DOHH2 (cell line): ENCODE measurements at regions not wholly inside any gene's neighbourhood (a gene's known extent, or its start where the extent isn't known, plus 50 kb on each side); places are given as distances from the start of the nearest gene placed in this dataset.

Experiments
- H3F3A ChIP-seq: fragments of 200-600 bp; sonication (generic), shearing (Covaris generic); 2 replicates; pipeline ENCODE4 v1.6.0; 2016; ENCODE audit warnings: antibody characterized with exemption, mild to moderate bottlenecking; ENCODE audit not compliant: control insufficient read depth, insufficient read depth
- H3K27ac ChIP-seq: fragments of 200-600 bp; sonication (generic); 2 replicates; pipeline ENCODE4 v1.5.1; 2014; ENCODE audit warnings: low read depth, mild to moderate bottlenecking, low read length, moderate library complexity
- H3K27me3 ChIP-seq: fragments of 200-600 bp; sonication (generic); 2 replicates; pipeline ENCODE4 v1.6.1; 2014; ENCODE audit warnings: mild to moderate bottlenecking, low read length, mixed read lengths; ENCODE audit not compliant: control insufficient read depth
- H3K36me3 ChIP-seq: fragments of 200-600 bp; sonication (generic); 2 replicates; pipeline ENCODE4 v1.6.1; 2014; ENCODE audit warnings: mild to moderate bottlenecking, low read length, moderate library complexity, mixed read lengths; ENCODE audit not compliant: control insufficient read depth
- H3K4me1 ChIP-seq: fragments of 200-600 bp; sonication (generic); 2 replicates; pipeline ENCODE4 v1.6.1; 2014; ENCODE audit warnings: mild to moderate bottlenecking, low read length, mixed read lengths; ENCODE audit not compliant: control insufficient read depth
- H3K4me2 ChIP-seq: fragments of 200-600 bp; sonication (generic); 2 replicates; pipeline ENCODE4 v1.6.0; 2014; ENCODE audit warnings: mild to moderate bottlenecking, low read length, moderate library complexity
- H3K4me3 ChIP-seq: fragments of 200-600 bp; sonication (generic); 2 replicates; pipeline ENCODE4 v1.5.1; 2014; ENCODE audit warnings: mild to moderate bottlenecking, low read length, mixed read lengths
- H3K79me2 ChIP-seq: fragments of 200-600 bp; sonication (generic); 2 replicates; pipeline ENCODE4 v1.6.1; 2014; ENCODE audit warnings: mild to moderate bottlenecking, low read length, mixed read lengths; ENCODE audit not compliant: control insufficient read depth
- H3K9me2 ChIP-seq: fragments of 200-600 bp; sonication (generic); replicated peaks from 2 replicates; pipeline ENCODE4 v1.6.1; 2014; ENCODE audit warnings: mild to moderate bottlenecking, low read length, mixed read lengths; ENCODE audit not compliant: control insufficient read depth
- H3K9me3 ChIP-seq: fragments of 200-600 bp; sonication (generic); 2 replicates; pipeline ENCODE4 v1.6.1; 2014; ENCODE audit warnings: antibody characterized with exemption, low read length, mixed read lengths; ENCODE audit not compliant: control insufficient read depth, insufficient read depth
- H4K20me1 ChIP-seq: fragments of 200-600 bp; sonication (generic); 2 replicates; pipeline ENCODE4 v1.6.0; 2014; ENCODE audit warnings: low read depth, mild to moderate bottlenecking, antibody characterized with exemption, low read length, moderate library complexity; ENCODE audit not compliant: control insufficient read depth, insufficient read depth
- EZH2phosphoT487 ChIP-seq: fragments of 200-600 bp; sonication (generic); IDR thresholded peaks from 2 replicates; pipeline ENCODE4 v1.6.1; 2017; ENCODE audit warnings: borderline replicate concordance, mild to moderate bottlenecking, antibody characterized with exemption, low read length, moderate library complexity, mixed read lengths
- TF ChIP-seq, protein P1 (sequence below): fragments of 200-600 bp; sonication (generic); IDR thresholded peaks from one replicate; pipeline ENCODE4 v1.5.1; 2014; ENCODE audit warnings: antibody characterized with exemption, mild to moderate bottlenecking, low read depth, low read length; ENCODE audit not compliant: poor library complexity, severe bottlenecking

DNA sequence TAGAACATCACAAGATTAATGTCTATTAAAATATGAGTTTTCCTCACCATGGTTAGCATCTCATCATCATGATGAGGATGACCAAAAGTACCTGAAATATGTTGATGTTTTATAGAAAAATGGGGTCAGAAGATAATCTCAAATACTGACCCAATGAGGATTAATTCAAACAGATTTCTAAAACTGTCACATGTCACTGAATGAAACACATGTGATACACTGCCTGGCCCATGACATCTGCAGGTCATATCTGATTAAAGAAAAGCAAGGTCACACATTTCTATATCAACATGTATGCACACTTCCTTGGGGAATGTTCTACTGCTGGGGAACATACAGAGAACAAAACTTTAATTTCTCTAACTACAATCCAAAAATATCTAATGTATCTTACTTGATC is 470.6 kb upstream of the ADGRL2 start:
- H3K27me3 ChIP-seq: no peaks in the 10 kb centered on the region
- no peaks in the 10 kb centered on the region for H3K79me2 ChIP-seq
- no peaks in the 10 kb centered on the region for H3K9me2 ChIP-seq
- no peaks in the 10 kb centered on the region for H4K20me1 ChIP-seq
- H3K36me3 ChIP-seq: no peaks in the 10 kb centered on the region
- H3K27ac ChIP-seq: no peak overlapping the region
- H3K9me3 ChIP-seq: no peaks in the 10 kb centered on the region
- no peak overlapping the region for H3K4me3 ChIP-seq
- no peak overlapping the region for H3K4me2 ChIP-seq
- no peaks in the 10 kb centered on the region for H3K4me1 ChIP-seq
- H3F3A ChIP-seq: no peaks in the 10 kb centered on the region
- TF ChIP-seq, protein P1, sequence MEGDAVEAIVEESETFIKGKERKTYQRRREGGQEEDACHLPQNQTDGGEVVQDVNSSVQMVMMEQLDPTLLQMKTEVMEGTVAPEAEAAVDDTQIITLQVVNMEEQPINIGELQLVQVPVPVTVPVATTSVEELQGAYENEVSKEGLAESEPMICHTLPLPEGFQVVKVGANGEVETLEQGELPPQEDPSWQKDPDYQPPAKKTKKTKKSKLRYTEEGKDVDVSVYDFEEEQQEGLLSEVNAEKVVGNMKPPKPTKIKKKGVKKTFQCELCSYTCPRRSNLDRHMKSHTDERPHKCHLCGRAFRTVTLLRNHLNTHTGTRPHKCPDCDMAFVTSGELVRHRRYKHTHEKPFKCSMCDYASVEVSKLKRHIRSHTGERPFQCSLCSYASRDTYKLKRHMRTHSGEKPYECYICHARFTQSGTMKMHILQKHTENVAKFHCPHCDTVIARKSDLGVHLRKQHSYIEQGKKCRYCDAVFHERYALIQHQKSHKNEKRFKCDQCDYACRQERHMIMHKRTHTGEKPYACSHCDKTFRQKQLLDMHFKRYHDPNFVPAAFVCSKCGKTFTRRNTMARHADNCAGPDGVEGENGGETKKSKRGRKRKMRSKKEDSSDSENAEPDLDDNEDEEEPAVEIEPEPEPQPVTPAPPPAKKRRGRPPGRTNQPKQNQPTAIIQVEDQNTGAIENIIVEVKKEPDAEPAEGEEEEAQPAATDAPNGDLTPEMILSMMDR: no peak
- no peak for TF ChIP-seq EZH2phosphoT487

DNA sequence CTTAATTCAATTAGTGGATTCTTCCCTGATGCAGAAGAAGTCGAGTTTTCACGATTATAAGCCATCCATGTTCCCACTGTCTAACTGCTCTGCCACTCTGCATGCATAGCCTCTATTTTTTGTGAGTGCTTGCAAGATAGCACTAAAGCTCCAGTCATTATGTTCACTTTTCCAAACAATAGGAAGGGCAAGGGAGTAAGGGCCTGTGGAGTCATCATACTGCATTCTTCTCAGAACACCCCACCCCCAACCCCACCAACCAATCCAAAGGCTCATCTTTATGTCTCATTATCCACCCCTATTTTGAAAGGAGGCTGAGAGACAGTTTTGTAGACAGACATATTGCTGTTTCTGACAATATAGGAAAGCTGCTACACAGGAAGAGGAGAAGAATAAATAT is 471.7 kb upstream of the ADGRL2 start:
- no peaks in the 10 kb centered on the region for H3K4me1 ChIP-seq
- H3K9me3 ChIP-seq: no peaks in the 10 kb centered on the region
- no peaks in the 10 kb centered on the region for H3K36me3 ChIP-seq
- H3K9me2 ChIP-seq: no peaks in the 10 kb centered on the region
- no peaks in the 10 kb centered on the region for H4K20me1 ChIP-seq
- H3K79me2 ChIP-seq: no peaks in the 10 kb centered on the region
- no peak overlapping the region for H3K4me2 ChIP-seq
- H3F3A ChIP-seq: no peaks in the 10 kb centered on the region
- H3K27ac ChIP-seq: no peak overlapping the region
- no peaks in the 10 kb centered on the region for H3K27me3 ChIP-seq
- TF ChIP-seq, protein P1: no peak
- TF ChIP-seq EZH2phosphoT487: no peak
- no peak overlapping the region for H3K4me3 ChIP-seq

DNA sequence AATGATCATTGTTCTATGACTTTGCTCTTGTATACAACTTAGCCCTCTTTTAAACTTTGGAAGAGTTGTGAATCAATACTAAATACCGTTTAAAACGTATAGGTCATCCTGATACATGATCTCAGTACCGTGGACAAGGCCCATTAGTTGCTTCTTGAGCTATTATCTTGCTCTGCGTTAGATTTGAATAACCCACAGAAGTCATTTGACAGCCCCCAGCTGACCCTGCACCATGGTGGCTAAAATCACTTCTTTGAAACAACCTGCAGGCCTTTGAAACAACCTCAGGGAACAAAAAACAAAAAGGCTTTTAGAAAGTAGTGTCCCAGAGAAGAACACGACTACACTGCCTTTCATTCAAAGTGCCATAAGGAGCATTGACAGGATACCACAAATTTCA is 473.0 kb upstream of the ADGRL2 start:
- no peaks in the 10 kb centered on the region for H4K20me1 ChIP-seq

More for the DNA sequence above, 473.0 kb upstream of the ADGRL2 start:
- no peaks in the 10 kb centered on the region for H3K79me2 ChIP-seq
- no peaks in the 10 kb centered on the region for H3F3A ChIP-seq
- H3K9me3 ChIP-seq: no peaks in the 10 kb centered on the region
- no peaks in the 10 kb centered on the region for H3K9me2 ChIP-seq
- TF ChIP-seq, protein P1: no peak
- no peak for TF ChIP-seq EZH2phosphoT487
- H3K36me3 ChIP-seq: no peaks in the 10 kb centered on the region
- no peaks in the 10 kb centered on the region for H3K27me3 ChIP-seq
- H3K4me1 ChIP-seq: no peaks in the 10 kb centered on the region
- no peak overlapping the region for H3K27ac ChIP-seq
- no peak overlapping the region for H3K4me3 ChIP-seq
- no peak overlapping the region for H3K4me2 ChIP-seq
